Adrenal gland (tissue), 5 donors: ENCODE measurements at regions not wholly inside any gene's neighbourhood (a gene's known extent, or its start where the extent isn't known, plus 50 kb on each side); places are given as distances from the start of the nearest gene placed in this dataset.

Experiments used
- CTCF ChIP-seq, 6 experiments: fragments of 450-650 bp in 4 of 6; fragments of 200-600 bp in 2 of 6; sonication (generic) in 1 of 6; IDR thresholded peaks; 1 replicate in 5 of 6; 2 replicates in 1 of 6; pipeline versions ENCODE4 v1.5.1 to v1.8.0; 2016 to 2021; ENCODE audit warnings: antibody characterized with exemption in 6 of 6, mild to moderate bottlenecking in 2 of 6, moderate library complexity in 1 of 6
- POLR2A ChIP-seq, 2 donors: fragments of 450-650 bp; IDR thresholded peaks; one replicate each; pipeline ENCODE4 v1.6.1; 2017; ENCODE audit warnings: antibody characterized with exemption in 2 of 2, mild to moderate bottlenecking in 2 of 2, moderate library complexity in 1 of 2
- donor health status: DM: no; HTN: no; CAD: no.

GRCh38 chr12:124428136-124428791 is 133.4 kb downstream of the RFLNA start:
- TF ChIP-seq CTCF (IDR thresholded peaks at IDR 0.05) (no peak), POLR2A (IDR thresholded peaks at IDR 0.05) (no peak)
